ENCODE measurements at regions not wholly inside any gene's neighbourhood (a gene's known extent, or its start where the extent isn't known, plus 50 kb on each side); places are given as distances from the start of the nearest gene placed in this dataset.

DNA sequence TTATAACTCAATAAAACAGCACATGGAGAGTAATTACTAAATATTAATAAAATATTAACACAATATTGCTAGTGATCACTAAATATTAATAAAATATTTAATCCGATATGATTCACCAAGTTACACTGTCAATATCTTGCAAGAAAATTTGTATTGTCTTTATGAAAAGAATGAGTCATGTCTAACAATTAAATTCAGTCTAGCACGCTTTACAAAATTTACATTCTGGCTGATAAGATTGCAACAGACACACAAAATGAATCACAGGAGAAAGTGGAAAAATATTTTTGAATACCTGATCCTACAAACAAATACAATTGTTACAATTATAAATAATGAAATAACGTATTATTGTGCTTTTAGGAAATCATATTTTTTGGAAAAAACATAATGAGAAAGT lies 567.2 kb downstream of the EFNA5 start:
- H3K4me3 ChIP-seq, result no peak overlapping the region
- no peak for TF ChIP-seq Cebpa-rat (IDR thresholded peaks at IDR 0.05)
- H3K27ac ChIP-seq, result no peak overlapping the region
- H3K27me3 ChIP-seq, result no peaks in the 10 kb centered on the region
- H3K4me1 ChIP-seq, result no peaks in the 10 kb centered on the region
- no peaks in the 10 kb centered on the region for H3K36me3 ChIP-seq
- no peak overlapping the region for H3K9ac ChIP-seq
- H4K20me1 ChIP-seq, result no peaks in the 10 kb centered on the region
- H3K9me3 ChIP-seq (replicated peaks in 1 of 11), result peaks cover 0 to 9% (median 5%) of the 10 kb centered on the region in 11 experiments; a peak in 7 of 22 replicates
- no peak overlapping the region for H3K4me2 ChIP-seq

DNA sequence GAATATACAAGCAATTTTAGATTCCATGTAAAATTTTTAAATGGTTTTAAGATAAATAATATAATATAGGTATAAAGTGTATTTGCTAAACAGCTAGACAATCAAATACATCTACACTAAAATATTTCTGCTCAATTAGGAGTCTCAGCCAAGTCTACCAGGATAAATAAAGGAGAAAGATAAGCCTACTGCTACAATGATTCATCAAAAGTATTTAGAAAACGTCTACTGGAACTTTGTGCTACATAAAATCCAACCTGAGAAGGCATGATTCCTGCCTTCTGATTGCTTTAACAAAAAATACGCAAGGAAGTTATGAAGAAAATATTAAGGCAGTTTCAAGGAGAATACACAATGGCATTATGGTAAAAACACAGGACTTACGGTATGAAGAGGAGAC lies 570.6 kb downstream of the EFNA5 start:
- no peaks in the 10 kb centered on the region for H4K20me1 ChIP-seq
- no peak overlapping the region for H3K4me3 ChIP-seq
- no peak overlapping the region for H3K4me2 ChIP-seq
- H3K9me3 ChIP-seq (replicated peaks in 1 of 11), result peaks cover 0 to 9% (median 5%) of the 10 kb centered on the region in 11 experiments; a peak in 7 of 22 replicates
- H3K36me3 ChIP-seq, result no peaks in the 10 kb centered on the region
- no peak overlapping the region for H3K9ac ChIP-seq
- H3K4me1 ChIP-seq, result no peaks in the 10 kb centered on the region
- H3K27ac ChIP-seq, result no peak overlapping the region
- no peak for TF ChIP-seq Cebpa-rat (IDR thresholded peaks at IDR 0.05)
- no peaks in the 10 kb centered on the region for H3K27me3 ChIP-seq

- H3K36me3 ChIP-seq, result no peaks in the 10 kb centered on the region
- no peak overlapping the region for H3K4me2 ChIP-seq
- no peaks in the 10 kb centered on the region for H4K20me1 ChIP-seq
- TF ChIP-seq Cebpa-rat (IDR thresholded peaks at IDR 0.05), result no peak
- H3K4me3 ChIP-seq, result no peak overlapping the region
- peaks cover 0 to 11% (median 5%) of the 10 kb centered on the region in 11 experiments; a peak in 9 of 22 replicates for H3K9me3 ChIP-seq (replicated peaks in 1 of 11)
- H3K27me3 ChIP-seq, result no peaks in the 10 kb centered on the region
- no peak overlapping the region for H3K9ac ChIP-seq
- no peaks in the 10 kb centered on the region for H3K4me1 ChIP-seq
- no peak overlapping the region for H3K27ac ChIP-seq
These were observed 571.2 kb downstream of the EFNA5 start for GRCh38 chr5:107099506-107099905.

DNA sequence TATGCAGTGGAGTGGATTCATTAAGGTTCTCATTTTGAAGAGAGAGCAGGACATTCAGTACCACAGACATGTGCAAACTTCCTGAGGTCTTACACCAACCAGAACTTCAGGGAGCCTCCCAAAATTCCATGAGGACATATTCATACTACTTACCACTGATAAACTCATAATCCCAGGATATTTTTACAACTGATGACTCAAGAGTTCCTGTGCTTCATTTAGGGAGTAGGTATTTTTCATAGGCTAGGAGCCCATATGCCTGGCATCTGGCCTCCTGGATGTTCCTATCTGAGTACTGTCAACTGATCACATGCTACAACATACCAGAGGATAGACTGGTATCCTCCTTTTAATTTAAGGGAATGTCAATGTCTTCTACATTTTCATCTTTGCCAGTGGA lies 578.0 kb downstream of the EFNA5 start:
- H3K27ac ChIP-seq, result no peak overlapping the region
- H4K20me1 ChIP-seq, result no peaks in the 10 kb centered on the region
- H3K4me1 ChIP-seq, result peaks cover 0 to 10% (median 2%) of the 10 kb centered on the region in 10 experiments; a peak in 6 of 20 replicates
- H3K9ac ChIP-seq, result no peak overlapping the region
- H3K27me3 ChIP-seq, result no peaks in the 10 kb centered on the region
- no peak overlapping the region for H3K4me3 ChIP-seq
- no peak for TF ChIP-seq Cebpa-rat (IDR thresholded peaks at IDR 0.05)
- no peak overlapping the region for H3K4me2 ChIP-seq
- H3K36me3 ChIP-seq, result no peaks in the 10 kb centered on the region
- peaks cover 0 to 7% (median 0%) of the 10 kb centered on the region in 11 experiments; a peak in 5 of 22 replicates for H3K9me3 ChIP-seq (replicated peaks in 1 of 11)

DNA sequence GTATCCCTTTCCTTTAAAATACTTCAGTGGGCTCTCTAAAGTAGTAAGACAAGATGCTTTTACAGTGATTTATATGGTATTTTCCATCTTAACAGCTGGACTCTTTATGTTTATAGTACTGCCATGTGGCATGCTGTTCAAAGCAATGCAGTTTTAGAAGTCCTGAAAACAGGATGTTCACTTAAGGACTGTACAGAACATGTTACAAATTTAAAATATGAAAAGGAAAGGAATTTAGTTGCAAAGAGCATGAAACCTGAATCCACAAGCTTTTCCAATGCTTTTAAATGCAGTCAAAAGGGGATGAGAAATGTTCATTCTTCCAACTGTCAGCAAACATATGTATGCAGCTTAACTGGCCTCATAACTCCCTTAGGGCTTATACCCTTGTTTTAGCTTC lies 580.2 kb downstream of the EFNA5 start:
- H4K20me1 ChIP-seq, result no peaks in the 10 kb centered on the region
- H3K36me3 ChIP-seq, result no peaks in the 10 kb centered on the region
- no peak overlapping the region for H3K4me2 ChIP-seq
- peaks cover 0 to 10% (median 2%) of the 10 kb centered on the region in 10 experiments; a peak in 6 of 20 replicates for H3K4me1 ChIP-seq
- no peak for TF ChIP-seq Cebpa-rat (IDR thresholded peaks at IDR 0.05)
- H3K9ac ChIP-seq, result no peak overlapping the region
- no peaks in the 10 kb centered on the region for H3K27me3 ChIP-seq
- H3K4me3 ChIP-seq, result no peak overlapping the region
- peaks cover 0 to 7% (median 0%) of the 10 kb centered on the region in 11 experiments; a peak in 5 of 22 replicates for H3K9me3 ChIP-seq (replicated peaks in 1 of 11)
- H3K27ac ChIP-seq, result no peak overlapping the region

DNA sequence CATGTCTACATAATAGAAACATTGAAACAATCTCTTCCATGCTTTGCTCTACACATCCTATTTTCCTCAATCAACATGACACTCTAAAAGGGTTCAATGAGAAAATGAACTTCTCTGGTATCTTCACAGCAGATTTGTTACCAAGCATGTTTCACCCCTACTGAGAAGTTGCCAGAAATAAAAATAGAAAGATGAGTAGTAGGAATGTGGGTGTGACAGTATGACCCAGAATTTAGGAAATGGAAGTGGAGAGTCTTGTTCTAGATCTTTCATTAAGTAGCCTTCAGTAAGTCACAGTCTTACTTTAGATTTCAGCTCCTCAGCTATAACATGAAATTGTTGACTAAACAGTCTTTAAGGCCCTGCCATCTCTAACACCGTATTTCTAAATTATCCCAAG lies 581.8 kb downstream of the EFNA5 start:
- no peaks in the 10 kb centered on the region for H4K20me1 ChIP-seq
- H3K4me2 ChIP-seq, result peak overlapping the region in 2 of 11 experiments; percentile 9 to 33; a peak in 3 of 22 replicates
- no peaks in the 10 kb centered on the region for H3K36me3 ChIP-seq
- no peak for TF ChIP-seq Cebpa-rat (IDR thresholded peaks at IDR 0.05)
- H3K4me3 ChIP-seq, result no peak overlapping the region
- peaks cover 0 to 7% (median 0%) of the 10 kb centered on the region in 11 experiments; a peak in 2 of 22 replicates for H3K9me3 ChIP-seq (replicated peaks in 1 of 11)
- no peak overlapping the region for H3K27ac ChIP-seq
- H3K27me3 ChIP-seq, result no peaks in the 10 kb centered on the region
- H3K9ac ChIP-seq, result no peak overlapping the region
- peaks cover 0 to 10% (median 2%) of the 10 kb centered on the region in 10 experiments; a peak in 6 of 20 replicates for H3K4me1 ChIP-seq

DNA sequence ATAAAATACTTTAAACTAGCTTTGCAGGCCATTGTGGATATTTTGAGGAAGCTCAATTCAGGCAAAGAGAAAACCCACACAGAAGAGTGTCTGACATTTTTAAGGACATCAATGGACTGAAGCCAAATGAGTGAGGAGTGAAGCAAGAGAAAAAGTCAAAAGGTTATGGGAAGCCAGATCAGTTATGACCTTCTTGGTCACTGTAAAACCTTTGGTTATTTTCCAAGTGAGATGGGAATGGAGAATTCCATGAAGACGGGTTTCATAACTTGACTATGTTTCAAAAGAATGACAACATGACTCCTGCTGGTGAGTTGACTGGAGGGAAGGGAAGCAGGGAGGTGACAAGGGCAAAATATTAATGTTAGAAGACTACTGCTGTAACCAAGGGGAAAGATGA lies 585.2 kb downstream of the EFNA5 start:
- H3K9ac ChIP-seq, result no peak overlapping the region
- no peaks in the 10 kb centered on the region for H4K20me1 ChIP-seq
- H3K4me2 ChIP-seq, result no peak overlapping the region
- H3K4me3 ChIP-seq, result no peak overlapping the region
- TF ChIP-seq Cebpa-rat (IDR thresholded peaks at IDR 0.05), result no peak
- H3K4me1 ChIP-seq, result peaks cover 0 to 10% (median 2%) of the 10 kb centered on the region in 10 experiments; a peak in 6 of 20 replicates
- no peaks in the 10 kb centered on the region for H3K27me3 ChIP-seq
- H3K27ac ChIP-seq, result no peak overlapping the region
- H3K9me3 ChIP-seq (replicated peaks in 1 of 11), result no peaks in the 10 kb centered on the region
- H3K36me3 ChIP-seq, result no peaks in the 10 kb centered on the region

DNA sequence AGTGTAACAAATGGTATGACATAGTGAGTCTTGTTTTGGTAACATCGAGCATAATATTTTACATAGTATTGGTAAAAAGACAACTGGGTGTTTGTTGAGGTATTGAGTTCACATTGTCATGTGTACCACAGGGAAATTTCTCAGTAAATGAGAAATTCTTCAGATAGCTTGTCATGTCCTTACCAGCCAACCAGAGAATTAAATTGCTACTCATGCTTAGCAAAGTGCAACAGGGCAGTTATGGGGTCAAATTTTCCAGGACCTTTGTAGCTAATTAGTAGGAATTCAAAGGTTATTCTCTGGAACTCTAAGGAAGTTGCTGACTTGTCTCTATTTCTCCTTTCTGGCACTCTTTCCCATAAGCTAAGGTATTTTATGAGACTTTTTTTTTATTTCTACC lies 595.7 kb downstream of the EFNA5 start:
- no peaks in the 10 kb centered on the region for H4K20me1 ChIP-seq
- H3K4me1 ChIP-seq, result no peaks in the 10 kb centered on the region
- H3K27ac ChIP-seq, result no peak overlapping the region
- no peak overlapping the region for H3K4me2 ChIP-seq
- TF ChIP-seq Cebpa-rat (IDR thresholded peaks at IDR 0.05), result no peak
- H3K4me3 ChIP-seq, result no peak overlapping the region
- no peaks in the 10 kb centered on the region for H3K27me3 ChIP-seq
- H3K9me3 ChIP-seq (replicated peaks in 1 of 11), result peaks cover 0 to 16% (median 11%) of the 10 kb centered on the region in 11 experiments; a peak in 18 of 22 replicates
- H3K9ac ChIP-seq, result no peak overlapping the region
- no peaks in the 10 kb centered on the region for H3K36me3 ChIP-seq

DNA sequence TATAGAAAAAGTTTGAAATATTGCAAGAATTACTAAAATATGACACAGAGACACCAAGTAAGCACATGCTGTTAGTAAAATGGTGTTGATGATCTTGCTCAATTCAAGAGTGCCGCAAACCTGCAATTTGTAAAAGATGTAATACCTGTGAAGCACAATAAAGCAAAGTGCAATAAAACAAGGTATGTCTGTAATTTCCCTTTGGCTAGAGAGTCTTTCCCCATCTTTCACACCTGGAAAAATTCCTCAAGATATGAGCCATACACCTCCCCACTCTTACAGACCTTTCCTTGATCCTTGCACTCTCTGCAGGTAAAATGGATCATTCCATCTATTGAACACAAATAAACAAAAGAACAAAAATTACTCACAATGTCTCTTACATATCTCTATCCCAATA lies 597.8 kb downstream of the EFNA5 start:
- no peaks in the 10 kb centered on the region for H3K36me3 ChIP-seq
- no peak overlapping the region for H3K4me2 ChIP-seq
- TF ChIP-seq Cebpa-rat (IDR thresholded peaks at IDR 0.05), result no peak
- no peak overlapping the region for H3K4me3 ChIP-seq
- no peaks in the 10 kb centered on the region for H4K20me1 ChIP-seq
- no peak overlapping the region for H3K9ac ChIP-seq
- no peaks in the 10 kb centered on the region for H3K4me1 ChIP-seq
- no peaks in the 10 kb centered on the region for H3K27me3 ChIP-seq
- peaks cover 0 to 16% (median 11%) of the 10 kb centered on the region in 11 experiments; a peak in 18 of 22 replicates for H3K9me3 ChIP-seq (replicated peaks in 1 of 11)
- H3K27ac ChIP-seq, result no peak overlapping the region

DNA sequence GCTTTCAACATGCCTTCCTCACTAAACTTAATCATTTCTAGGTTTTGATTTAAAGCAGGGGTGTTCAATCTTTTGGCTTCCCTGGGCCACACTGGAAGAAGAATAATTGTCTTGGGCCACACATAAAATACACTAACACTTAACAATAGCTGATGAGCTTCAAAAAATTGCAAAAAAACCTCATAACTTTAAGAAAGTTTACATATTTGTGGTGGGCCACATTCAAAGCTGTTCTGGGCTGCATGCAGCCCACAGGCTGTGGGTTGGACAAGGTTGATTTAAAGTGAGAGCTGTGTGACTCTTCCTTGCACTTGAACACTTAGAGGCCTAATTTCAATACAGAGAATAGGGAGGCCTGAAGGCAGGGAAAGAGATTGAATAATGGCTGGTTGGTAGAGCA lies 598.3 kb downstream of the EFNA5 start:
- H3K4me3 ChIP-seq, result no peak overlapping the region
- H3K4me1 ChIP-seq, result no peaks in the 10 kb centered on the region
- no peaks in the 10 kb centered on the region for H3K36me3 ChIP-seq
- no peak for TF ChIP-seq Cebpa-rat (IDR thresholded peaks at IDR 0.05)
- H3K9ac ChIP-seq, result no peak overlapping the region
- H3K27me3 ChIP-seq, result no peaks in the 10 kb centered on the region
- peaks cover 0 to 16% (median 11%) of the 10 kb centered on the region in 11 experiments; a peak in 18 of 22 replicates for H3K9me3 ChIP-seq (replicated peaks in 1 of 11)
- no peaks in the 10 kb centered on the region for H4K20me1 ChIP-seq
- no peak overlapping the region for H3K27ac ChIP-seq
- H3K4me2 ChIP-seq, result no peak overlapping the region
